ENCODE measurements at regions not wholly inside any gene's neighbourhood (a gene's known extent, or its start where the extent isn't known, plus 50 kb on each side); places are given as distances from the start of the nearest gene placed in this dataset.

DNA sequence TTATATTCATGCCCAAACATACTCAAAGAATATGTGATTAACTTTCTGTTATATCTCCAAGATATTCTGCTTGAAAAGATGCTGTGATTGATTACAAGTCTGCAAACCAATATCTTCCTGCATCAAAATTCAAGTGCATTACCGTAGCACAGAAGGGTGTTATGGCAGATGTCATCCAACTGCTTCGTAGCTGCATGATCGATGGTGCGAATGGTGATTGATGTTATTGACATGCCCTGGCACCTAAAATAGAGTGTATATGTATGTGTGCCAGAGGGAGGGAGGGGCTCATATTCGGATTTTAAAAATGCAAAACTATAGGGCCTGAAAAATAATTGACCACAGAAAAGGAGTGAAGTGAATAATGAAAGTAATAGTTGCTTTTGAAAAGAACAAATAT, 882.1 kb upstream of the NUDT12 start:
- no peak for DNase-seq

DNA sequence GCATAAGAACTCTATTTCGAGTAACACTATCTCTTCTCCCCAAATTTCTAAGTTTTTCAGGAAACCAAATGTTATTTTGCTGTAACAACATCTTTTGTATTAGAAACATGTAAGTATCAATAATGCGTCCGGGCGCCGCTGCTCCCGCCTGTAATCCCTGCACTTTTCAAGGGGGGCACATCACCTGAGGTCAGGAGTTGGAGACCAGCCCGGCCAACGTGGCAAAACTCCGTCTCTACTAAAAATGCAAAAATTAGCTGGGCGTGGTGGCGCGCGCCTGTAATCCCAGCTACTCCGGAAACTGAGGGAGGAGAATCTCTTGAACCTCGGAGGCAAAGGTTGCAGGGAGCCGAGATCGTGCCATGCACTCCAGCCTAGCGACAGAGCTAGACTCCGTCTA, 881.1 kb upstream of the NUDT12 start:
- DNase-seq = no peak

DNA sequence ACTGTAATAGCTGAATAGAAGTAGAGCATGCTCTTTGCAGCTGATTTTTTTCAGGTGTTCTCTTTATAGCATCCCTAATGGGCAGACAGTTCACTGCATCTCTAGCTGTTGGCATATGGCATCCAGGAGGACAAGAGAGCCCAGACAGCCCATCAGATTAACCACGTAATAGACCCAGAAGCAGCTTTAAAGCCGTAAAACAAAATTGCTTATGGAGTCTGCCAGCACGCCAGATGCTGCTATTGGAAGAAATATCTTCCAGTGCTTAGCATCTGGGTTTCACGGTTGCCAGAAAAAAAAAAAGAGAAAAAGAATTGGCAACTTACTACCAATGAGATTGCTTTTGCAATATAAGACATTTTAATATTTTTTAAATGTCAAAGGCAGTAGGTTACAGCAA, 869.4 kb upstream of the NUDT12 start:
- no peak for DNase-seq

DNA sequence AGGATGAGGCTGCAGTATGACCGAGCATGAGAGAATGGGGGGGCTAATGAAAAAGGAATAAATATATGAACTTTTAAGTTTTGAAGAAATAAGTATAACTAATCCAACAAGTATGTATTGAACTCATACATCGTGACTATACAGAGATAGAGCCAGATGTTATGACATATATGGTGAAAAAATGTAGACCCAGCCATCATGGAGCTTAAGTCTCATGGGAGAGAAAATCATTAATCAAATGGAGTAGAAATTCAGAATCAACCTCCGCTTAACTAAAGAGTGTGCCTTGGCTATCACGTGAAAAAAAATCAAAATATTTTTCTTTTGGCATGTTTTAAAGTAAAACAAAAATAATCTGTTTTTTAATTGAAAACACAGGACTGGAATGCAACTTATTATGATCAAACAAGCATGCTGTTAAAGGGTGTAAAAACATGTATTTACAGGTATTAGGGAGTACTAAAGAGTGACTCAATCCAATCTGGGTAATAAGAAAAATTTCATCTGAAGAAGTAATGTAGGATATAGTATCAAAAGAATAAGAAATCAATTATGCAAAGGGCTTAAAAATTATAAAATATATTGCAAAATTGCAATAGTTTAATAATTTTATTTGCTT, 868.5 kb upstream of the NUDT12 start:
- DNase-seq = no peak

- DNase-seq = no peak
These were observed 867.3 kb upstream of the NUDT12 start for GRCh38 chr5:104429911-104430310.

DNA sequence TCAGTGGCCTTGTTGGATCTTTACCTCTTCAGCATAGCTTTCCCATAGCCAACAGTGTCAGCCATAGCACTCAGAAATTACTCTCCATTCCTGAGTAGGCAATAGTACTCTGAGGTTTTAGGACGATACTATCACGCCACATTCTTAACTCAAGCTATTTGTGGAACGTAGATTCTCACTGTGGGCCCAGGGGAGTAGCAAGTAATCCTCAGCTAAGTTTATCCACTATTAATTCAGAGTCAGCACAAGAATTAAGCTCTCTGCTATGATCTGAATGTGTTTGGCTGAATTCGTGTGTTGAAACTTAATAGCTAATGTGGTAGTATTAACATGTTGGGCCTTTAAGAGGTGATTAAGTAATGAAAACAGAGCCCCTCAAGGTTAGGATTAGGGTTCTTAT, 858.8 kb upstream of the NUDT12 start:
- no peak for DNase-seq

DNA sequence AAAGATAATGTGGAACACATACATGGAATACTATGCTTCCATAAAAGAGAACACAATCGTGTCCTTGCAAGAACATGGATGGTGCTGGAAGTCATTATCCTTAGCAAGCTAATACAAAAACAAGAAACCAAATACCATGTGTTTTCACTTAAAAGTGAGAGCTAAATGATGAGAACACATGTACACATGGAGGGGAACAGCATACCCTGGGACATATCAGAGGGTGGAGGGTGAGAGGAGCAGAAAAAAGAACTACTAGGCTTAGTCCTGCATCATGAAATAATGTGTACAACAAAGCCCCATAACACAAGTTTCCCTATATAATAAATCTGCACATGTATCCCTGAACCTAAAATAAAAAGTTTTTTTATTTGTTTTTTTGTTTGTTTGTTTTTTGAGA, 855.5 kb upstream of the NUDT12 start:
- no peak for DNase-seq

GRCh38 chr5:104412649-104413240, 850.2 kb upstream of the NUDT12 start:
- DNase-seq = no peak

GRCh38 chr5:104400941-104401340, 838.4 kb upstream of the NUDT12 start:
- no peak for DNase-seq

DNA sequence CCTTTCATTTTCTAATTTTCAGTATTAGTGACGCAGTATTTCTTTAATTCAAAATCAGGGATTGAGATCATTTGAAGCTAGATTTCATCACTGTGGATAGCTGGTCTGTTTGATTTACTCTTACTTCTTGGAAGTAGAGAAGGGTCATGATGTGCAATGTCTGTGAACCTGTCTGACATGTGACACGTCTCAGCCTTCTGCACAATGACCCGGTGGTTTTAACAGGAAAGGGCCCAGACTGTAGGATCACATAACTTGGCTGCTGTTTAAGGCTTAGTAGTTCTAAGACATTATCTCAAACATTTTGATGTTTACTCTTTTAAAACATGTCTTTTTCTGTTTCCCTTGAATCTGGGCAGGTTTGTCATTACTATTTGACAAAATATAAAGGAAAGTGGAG, 823.3 kb upstream of the NUDT12 start:
- no peak for DNase-seq

DNA sequence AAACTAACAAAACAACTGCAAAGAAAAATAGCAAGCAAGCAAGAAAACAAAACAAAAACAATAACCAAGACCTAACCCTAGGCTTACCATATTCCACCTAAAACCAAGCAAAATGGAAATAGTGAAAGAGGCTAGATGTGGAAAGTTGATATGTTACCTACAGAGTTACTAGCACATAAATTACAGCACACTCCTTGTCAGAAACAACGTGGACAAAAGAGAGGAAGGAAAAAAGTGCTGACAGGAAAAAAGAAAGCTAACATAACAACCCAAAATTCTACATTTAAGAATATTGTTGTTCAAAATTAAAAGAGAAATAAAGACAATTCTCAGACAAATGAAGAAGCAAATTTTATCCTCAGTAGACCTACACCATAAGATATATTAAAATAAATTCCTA, 812.8 kb upstream of the NUDT12 start:
- DNase-seq = no peak

DNA sequence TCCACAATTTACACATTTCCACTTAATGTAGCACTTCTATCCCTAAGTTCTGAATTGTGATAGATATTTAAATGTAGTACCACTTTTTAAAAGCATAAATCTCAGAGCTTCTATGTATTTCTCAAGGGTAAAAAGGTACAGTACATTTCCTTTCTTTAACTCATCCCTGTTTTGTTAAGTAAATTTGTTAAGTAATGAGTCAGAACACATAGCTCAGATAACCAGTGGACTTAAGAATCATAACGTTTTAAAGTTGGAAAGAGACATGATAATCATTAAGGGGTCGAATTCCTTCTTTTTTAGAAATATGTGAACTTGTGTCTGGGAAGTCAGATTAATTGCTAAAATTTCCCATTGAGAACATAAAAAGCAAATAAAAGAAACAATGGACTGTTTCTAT, 810.2 kb upstream of the NUDT12 start:
- DNase-seq = no peak

DNA sequence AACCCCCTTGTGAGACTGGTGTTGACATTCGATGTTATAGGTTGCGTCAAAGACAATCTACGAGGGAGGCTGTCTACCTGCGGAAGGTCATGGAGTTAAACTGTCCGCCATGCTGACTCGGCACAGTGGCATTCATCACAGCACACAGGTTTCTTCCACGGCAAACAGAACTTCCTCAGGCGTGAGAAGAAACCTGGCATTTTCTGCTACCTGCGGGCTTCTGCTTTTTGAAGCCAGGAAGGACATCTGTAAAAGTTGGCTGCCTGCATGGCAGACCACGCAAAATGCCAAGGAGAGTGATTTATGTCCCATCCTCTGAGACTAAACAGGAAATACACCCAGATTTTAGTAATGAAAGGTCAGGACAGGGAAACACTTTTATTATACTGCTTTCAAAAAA, 809.8 kb upstream of the NUDT12 start:
- no peak for DNase-seq

GRCh38 chr5:104370523-104370922, 807.9 kb upstream of the NUDT12 start:
- DNase-seq = no peak

GRCh38 chr5:104367978-104368377, 805.4 kb upstream of the NUDT12 start:
- no peak for DNase-seq

DNA sequence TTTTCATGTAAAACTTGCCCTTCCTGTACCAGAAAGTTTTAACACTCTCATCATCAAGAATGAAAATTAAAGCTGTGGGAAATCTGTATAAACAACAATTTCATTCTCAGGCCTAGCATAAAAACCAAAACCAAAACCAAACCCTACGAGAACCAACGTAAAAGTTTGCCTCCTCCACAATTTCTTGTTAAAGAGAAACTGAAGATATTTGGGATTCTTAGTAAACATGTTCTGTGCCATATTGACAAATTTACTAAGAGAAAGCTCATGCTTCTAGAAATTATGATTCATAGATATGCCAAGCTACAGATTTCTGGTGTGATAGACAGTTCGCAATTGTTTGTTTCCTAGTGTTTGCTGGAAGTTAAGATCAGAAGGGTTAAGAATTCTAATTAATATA, 801.0 kb upstream of the NUDT12 start:
- no peak for DNase-seq

DNA sequence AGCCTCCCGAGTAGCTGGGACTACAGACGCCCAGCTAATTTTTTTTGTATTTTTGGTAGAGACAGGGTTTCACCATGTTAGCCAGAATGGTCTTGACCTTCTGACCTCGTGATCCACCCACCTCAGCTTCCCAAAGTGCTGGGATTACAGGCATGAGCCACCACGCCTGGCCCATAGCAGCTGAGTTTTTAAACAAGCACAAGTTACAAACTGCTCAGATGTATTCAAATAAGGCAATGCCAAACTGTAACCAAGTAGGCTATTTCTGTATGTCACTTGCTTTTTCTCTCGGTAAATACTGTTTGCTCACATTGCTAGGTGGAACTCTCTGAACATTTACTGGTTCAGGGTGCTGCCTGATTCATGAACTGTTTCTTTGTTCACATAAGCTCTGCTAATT, 799.3 kb upstream of the NUDT12 start:
- DNase-seq = no peak

GRCh38 chr5:104355350-104355749, 792.8 kb upstream of the NUDT12 start:
- DNase-seq = no peak

- DNase-seq = no peak
These were observed 790.8 kb upstream of the NUDT12 start for GRCh38 chr5:104353371-104353770.

GRCh38 chr5:104352954-104353353, 790.4 kb upstream of the NUDT12 start:
- no peak for DNase-seq

- no peak for DNase-seq
These were observed 784.6 kb upstream of the NUDT12 start for GRCh38 chr5:104347119-104347708.

DNA sequence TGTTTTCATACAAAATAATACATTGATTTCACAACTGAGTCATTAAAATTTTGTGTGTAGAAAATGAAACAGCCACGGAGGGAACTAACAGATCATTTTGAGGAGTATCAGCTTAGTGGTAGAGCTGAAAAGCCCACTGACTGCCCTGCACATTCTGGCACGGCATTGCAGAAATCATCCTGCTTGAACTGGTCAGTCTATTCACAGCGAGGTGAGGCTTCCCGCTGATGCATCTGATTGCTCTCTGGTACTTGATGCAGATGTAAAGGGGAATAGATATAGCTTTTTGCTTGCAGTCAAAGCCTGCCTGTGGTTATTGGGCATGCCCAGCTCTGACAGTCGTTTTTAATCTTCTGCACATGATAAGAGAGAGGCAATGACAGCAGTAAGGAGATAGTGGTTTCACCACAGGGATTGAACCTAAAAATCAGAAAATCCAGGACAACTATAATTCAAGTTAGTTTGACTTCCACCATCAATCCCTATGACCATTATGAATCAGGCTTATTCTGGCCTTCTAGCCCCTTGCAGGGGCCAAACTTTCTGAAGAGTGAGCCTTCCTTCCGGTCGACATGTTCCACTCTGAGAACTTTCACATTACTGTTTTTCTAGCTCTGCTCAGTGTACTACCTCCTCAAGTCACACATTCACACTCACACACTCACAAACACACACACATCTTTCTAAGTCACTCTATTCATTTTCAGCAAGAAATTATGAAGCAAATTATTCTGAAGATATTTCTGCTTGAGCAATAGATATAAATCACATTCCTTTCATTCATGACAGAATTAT, 782.8 kb upstream of the NUDT12 start:
- no peak for DNase-seq

DNA sequence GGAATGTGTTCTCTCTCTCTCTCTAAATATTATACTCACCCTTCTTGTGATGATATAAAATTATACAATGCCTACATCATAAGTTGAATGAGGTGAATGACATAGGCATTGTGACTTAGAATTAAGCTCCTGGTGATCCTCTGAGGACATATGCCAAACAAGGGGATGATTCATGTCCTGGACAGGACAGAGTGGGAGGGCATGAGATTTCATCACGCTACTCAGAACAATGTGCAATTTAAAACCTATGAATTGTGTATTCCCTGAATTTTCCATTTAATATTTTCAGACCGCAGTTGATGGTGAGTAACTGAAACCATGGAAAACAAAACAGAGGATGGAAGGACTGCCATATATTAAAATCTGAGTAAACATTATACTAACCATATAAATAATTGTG, 782.2 kb upstream of the NUDT12 start:
- DNase-seq = no peak

- no peak for DNase-seq
These were observed 765.2 kb upstream of the NUDT12 start for GRCh38 chr5:104327801-104328200.

All from activated CD8-positive, alpha-beta memory T cell treated with anti-CD3 and anti-CD28 coated beads, Interleukin-2, amount 50 U/mL, for 48 hours (primary cell).